B cell (primary cell): ENCODE measurements at regions not wholly inside any gene's neighbourhood (a gene's known extent, or its start where the extent isn't known, plus 50 kb on each side); places are given as distances from the start of the nearest gene placed in this dataset.
"Not testable (repeated sequence)": the region's sequence is repeated elsewhere in the genome, so short reads cannot be mapped to it uniquely, and the experiment has no call there.

Source experiments
- CTCF ChIP-seq: fragments of 200-600 bp; IDR thresholded peaks from one replicate; pipeline ENCODE4 v1.8.0; 2022; ENCODE audit warnings: antibody characterized with exemption, mild to moderate bottlenecking
- EZH2 ChIP-seq: IDR thresholded peaks from 2 replicates; pipeline ENCODE4 v1.6.1; 2012; ENCODE audit warnings: borderline replicate concordance, low read depth, mild to moderate bottlenecking, moderate library complexity, low read length; ENCODE audit not compliant: insufficient read depth, poor library complexity, severe bottlenecking

GRCh38 chr12:5121784-5122183 lies 78.1 kb downstream of the KCNA5 start:
- TF ChIP-seq CTCF, EZH2: not testable (repeated sequence)
